Astrocyte (in vitro differentiated cells and primary cell): ENCODE measurements at regions not wholly inside any gene's neighbourhood (a gene's known extent, or its start where the extent isn't known, plus 50 kb on each side); places are given as distances from the start of the nearest gene placed in this dataset.
A peak's percentile ranks its signal among the peaks of the same experiment; 100 is the strongest.

ENCODE experiments used
- DNase-seq: peaks from one replicate; pipeline ENCODE4 v3.0.0-alpha.2; 2010; ENCODE audit warnings: low read depth
- FAIRE-seq: peaks from 2 replicates; lab custom pipeline; 2011; peaks lifted over from hg19 to GRCh38; lab: Jason Lieb, UNC
- H2AFZ ChIP-seq: 2 replicates; pipeline ENCODE4 v1.6.0; 2012; ENCODE audit warnings: low read depth, low read length, inconsistent platforms
- H3K27ac ChIP-seq: 2 replicates; pipeline ENCODE4 v1.5.1; 2011; ENCODE audit warnings: low read depth, low read length, inconsistent platforms
- H3K27me3 ChIP-seq: 2 replicates; pipeline ENCODE4 v1.6.0; 2011; ENCODE audit warnings: low read length, inconsistent platforms; ENCODE audit not compliant: insufficient read depth
- H3K36me3 ChIP-seq: 2 replicates; pipeline ENCODE4 v1.5.1; 2011; ENCODE audit warnings: low read length, inconsistent platforms; ENCODE audit not compliant: insufficient read depth
- H3K4me1 ChIP-seq: 2 replicates; pipeline ENCODE4 v1.5.1; 2011; ENCODE audit warnings: low read length, inconsistent platforms; ENCODE audit not compliant: insufficient read depth
- H3K4me2 ChIP-seq: 2 replicates; pipeline ENCODE4 v1.6.0; 2012; ENCODE audit warnings: low read length, inconsistent platforms
- H3K4me3 ChIP-seq: 2 replicates; pipeline ENCODE4 v1.5.1; 2011; ENCODE audit warnings: low read depth, mild to moderate bottlenecking, low read length, inconsistent platforms; ENCODE audit not compliant: insufficient read depth
- H3K79me2 ChIP-seq: 2 replicates; pipeline ENCODE4 v1.6.0; 2012; ENCODE audit warnings: mild to moderate bottlenecking, low read length, inconsistent platforms; ENCODE audit not compliant: insufficient read depth
- H3K9ac ChIP-seq: 2 replicates; pipeline ENCODE4 v1.6.0; 2012; ENCODE audit warnings: mild to moderate bottlenecking, low read length, inconsistent platforms
- H3K9me3 ChIP-seq: 2 replicates; pipeline ENCODE4 v1.5.1; 2012; ENCODE audit warnings: low read depth, mild to moderate bottlenecking, low read length, inconsistent platforms; ENCODE audit not compliant: insufficient read depth
- H4K20me1 ChIP-seq: 2 replicates; pipeline ENCODE4 v1.6.0; 2012; ENCODE audit warnings: low read length, inconsistent platforms; ENCODE audit not compliant: insufficient read depth
- H3K27ac Mint-ChIP-seq: one replicate; pipeline ENCODE4 v1.8.0; 2021; ENCODE audit warnings: mild to moderate bottlenecking, mixed read lengths; ENCODE audit not compliant: unreplicated experiment
- H3K27me3 Mint-ChIP-seq: one replicate; pipeline ENCODE4 v1.8.0; 2021; ENCODE audit warnings: low read depth, mixed read lengths; ENCODE audit not compliant: unreplicated experiment
- H3K36me3 Mint-ChIP-seq: one replicate; pipeline ENCODE4 v1.8.0; 2021; ENCODE audit warnings: low read depth, mixed read lengths; ENCODE audit not compliant: unreplicated experiment
- H3K4me1 Mint-ChIP-seq: one replicate; pipeline ENCODE4 v1.8.0; 2021; ENCODE audit warnings: low read depth, mixed read lengths; ENCODE audit not compliant: unreplicated experiment
- H3K4me3 Mint-ChIP-seq: one replicate; pipeline ENCODE4 v1.8.0; 2021; ENCODE audit warnings: mild to moderate bottlenecking, moderate library complexity, mixed read lengths; ENCODE audit not compliant: unreplicated experiment
- H3K9me3 Mint-ChIP-seq: one replicate; pipeline ENCODE4 v1.8.0; 2021; ENCODE audit warnings: mild to moderate bottlenecking, mixed read lengths; ENCODE audit not compliant: unreplicated experiment
- CTCF ChIP-seq: IDR thresholded peaks from 2 replicates; pipeline ENCODE4 v1.5.1; 2011; ENCODE audit warnings: low read depth, mild to moderate bottlenecking, inconsistent platforms, low read length, moderate library complexity; ENCODE audit not compliant: insufficient read depth
- EZH2 ChIP-seq: IDR thresholded peaks from 2 replicates; pipeline ENCODE4 v1.6.1; 2012; ENCODE audit warnings: mild to moderate bottlenecking, low read length, inconsistent platforms; ENCODE audit not compliant: insufficient read depth

- Histone ChIP-seq H3K27ac (no peak overlapping the region), H4K20me1 (no peaks in the 10 kb centered on the region), H3K4me1 (no peaks in the 10 kb centered on the region), H3K9ac (no peak overlapping the region), H3K79me2 (no peaks in the 10 kb centered on the region), H3K4me3 (no peak overlapping the region), H3K9me3 (no peaks in the 10 kb centered on the region), H2AFZ (no peak overlapping the region), H3K36me3 (no peaks in the 10 kb centered on the region), H3K27me3 (no peaks in the 10 kb centered on the region), H3K4me2 (no peak overlapping the region)
- Mint-ChIP-seq H3K4me1 (no peaks in the 10 kb centered on the region), H3K36me3 (no peaks in the 10 kb centered on the region), H3K27ac (no peak overlapping the region), H3K9me3 (no peaks in the 10 kb centered on the region), H3K4me3 (no peak overlapping the region), H3K27me3 (no peaks in the 10 kb centered on the region)
- no peak for DNase-seq
- no peak for TF ChIP-seq CTCF
- no peak for TF ChIP-seq EZH2
- peak; percentile 45 for FAIRE-seq
Observed at GRCh38 chr2:176574484-176575236, 305.4 kb downstream of the MTX2 start.

GRCh38 chr2:176575237-176575744 is 306.0 kb downstream of the MTX2 start:
- Histone ChIP-seq H2AFZ (no peak overlapping the region), H3K27ac (no peak overlapping the region)

More at GRCh38 chr2:176575237-176575744, 306.0 kb downstream of the MTX2 start:
- no peaks in the 10 kb centered on the region for H4K20me1 ChIP-seq
- Mint-ChIP-seq H3K27ac (no peak overlapping the region), H3K36me3 (no peaks in the 10 kb centered on the region), H3K4me3 (no peak overlapping the region), H3K9me3 (no peaks in the 10 kb centered on the region), H3K4me1 (no peaks in the 10 kb centered on the region), H3K27me3 (no peaks in the 10 kb centered on the region)
- H3K4me3 ChIP-seq: no peak overlapping the region
- no peak overlapping the region for H3K9ac ChIP-seq
- no peaks in the 10 kb centered on the region for H3K4me1 ChIP-seq
- H3K9me3 ChIP-seq: no peaks in the 10 kb centered on the region
- FAIRE-seq (no peak), DNase-seq (no peak)
- TF ChIP-seq CTCF: no peak
- no peak for TF ChIP-seq EZH2
- H3K36me3 ChIP-seq: no peaks in the 10 kb centered on the region
- no peaks in the 10 kb centered on the region for H3K79me2 ChIP-seq
- no peak overlapping the region for H3K4me2 ChIP-seq
- H3K27me3 ChIP-seq: no peaks in the 10 kb centered on the region
